Lung (tissue), 11 donors: ENCODE measurements at regions not wholly inside any gene's neighbourhood (a gene's known extent, or its start where the extent isn't known, plus 50 kb on each side); places are given as distances from the start of the nearest gene placed in this dataset.

Experiments used
- ATAC-seq: fragments of 200-7000 bp; cut with Tn5 transposase; one replicate; pipeline ENCODE4 v1.9.1; 2020; ENCODE audit warnings: moderate number of reproducible peaks; ENCODE audit not compliant: insufficient read depth, low FRiP score
- DNase-seq, 3 donors: peaks; one replicate each; pipeline ENCODE4 v3.0.0-alpha.2; 2013 to 2017
- H3K27ac ChIP-seq, 2 donors: one replicate each; pipeline ENCODE4 v1.5.1; 2013; ENCODE audit warnings: mild to moderate bottlenecking in 2 of 2, moderate library complexity in 2 of 2, control low read depth in 1 of 2, inconsistent platforms in 1 of 2, low read depth in 1 of 2, low read length in 1 of 2
- H3K27me3 ChIP-seq, 3 donors: one replicate each; pipeline ENCODE4 v1.5.1; 2013; ENCODE audit warnings: low read length in 2 of 3; ENCODE audit not compliant: control insufficient read depth in 3 of 3, insufficient read depth in 3 of 3
- H3K36me3 ChIP-seq, 4 donors: one replicate each; pipeline ENCODE4 v1.5.1; 2013; ENCODE audit warnings: low read length in 4 of 4, mild to moderate bottlenecking in 1 of 4, moderate library complexity in 1 of 4; ENCODE audit not compliant: control insufficient read depth in 4 of 4, insufficient read depth in 4 of 4
- H3K4me1 ChIP-seq, 5 donors: one replicate each; pipeline ENCODE4 v1.5.1; 2013; ENCODE audit warnings: low read length in 5 of 5, mild to moderate bottlenecking in 2 of 5, moderate library complexity in 1 of 5; ENCODE audit not compliant: control insufficient read depth in 5 of 5, insufficient read depth in 5 of 5
- H3K4me3 ChIP-seq: one replicate; pipeline ENCODE4 v1.5.1; 2013; ENCODE audit warnings: mild to moderate bottlenecking, control low read depth, moderate library complexity
- H3K9ac ChIP-seq, 2 donors: one replicate each; pipeline ENCODE4 v1.5.1; 2013; ENCODE audit warnings: low read length in 2 of 2, control low read depth in 1 of 2; ENCODE audit not compliant: insufficient read depth in 1 of 2
- H3K9me3 ChIP-seq, 4 donors: one replicate each; pipeline ENCODE4 v1.5.1; 2013; ENCODE audit warnings: low read length in 3 of 4, mild to moderate bottlenecking in 1 of 4, moderate library complexity in 1 of 4; ENCODE audit not compliant: control insufficient read depth in 4 of 4, insufficient read depth in 3 of 4
- CTCF ChIP-seq: IDR thresholded peaks from 2 replicates; pipeline ENCODE4 v1.5.1; 2012; ENCODE audit warnings: mild to moderate bottlenecking; ENCODE audit errors: control extremely low read depth, extremely low read depth
- WGBS, 2 donors: extraction: QIAGEN DNeasy Blood & Tissue Kit; methylation state at CpG; one replicate each; pipeline ENCODE4 v1.1.7; 2013; 5-methylcytosine and 5-hydroxymethylcytosine counted together
- donor health status: control.
- donor health status: control.
- donor health status: Bipolar disorder and iron deficiency.
- donor health status: healthy.
- donor health status: DM: yes; HTN: yes; CAD: no.

GRCh38 chr18:21928925-21929324 lies 188.3 kb downstream of the MIB1 start:
- H3K4me1 ChIP-seq: peaks cover 0 to 4% (median 0%) of the 10 kb centered on the region in 5 donors

GRCh38 chr18:21930177-21930576 lies 189.6 kb downstream of the MIB1 start:
- DNase-seq: peak in 1 of 3 donors; percentile 15
- peaks cover 0 to 4% (median 0%) of the 10 kb centered on the region in 5 donors for H3K4me1 ChIP-seq
- TF ChIP-seq CTCF: no peak

More at GRCh38 chr18:21928925-21929324, 188.3 kb downstream of the MIB1 start:
- no peak for ATAC-seq
- Histone ChIP-seq H3K9ac (no peak overlapping the region), H3K27me3 (no peaks in the 10 kb centered on the region), H3K27ac (no peak overlapping the region), H3K4me3 (no peak overlapping the region), H3K9me3 (no peaks in the 10 kb centered on the region), H3K36me3 (no peaks in the 10 kb centered on the region)
- no peak for DNase-seq
- no peak for TF ChIP-seq CTCF
- WGBS, 2 donors: 62 to 70% methylated on average over 4 of the region's 4 CpGs

GRCh38 chr18:21933931-21934765 lies 193.6 kb downstream of the MIB1 start:
- ATAC-seq: no peak
- Histone ChIP-seq H3K27ac (no peak overlapping the region), H3K27me3 (no peaks in the 10 kb centered on the region), H3K36me3 (no peaks in the 10 kb centered on the region), H3K9me3 (no peaks in the 10 kb centered on the region), H3K9ac (no peak overlapping the region), H3K4me3 (no peak overlapping the region), H3K4me1 (no peaks in the 10 kb centered on the region)
- WGBS, 2 donors: 86 to 89% methylated on average over 10 of the region's 10 CpGs
- TF ChIP-seq CTCF: no peak
- no peak for DNase-seq

More at GRCh38 chr18:21930177-21930576, 189.6 kb downstream of the MIB1 start:
- no peak overlapping the region for H3K4me3 ChIP-seq
- H3K9me3 ChIP-seq: no peaks in the 10 kb centered on the region
- ATAC-seq: no peak
- no peak overlapping the region for H3K9ac ChIP-seq
- 66 to 78% methylated on average over 6 of the region's 6 CpGs for WGBS, 2 donors
- H3K27me3 ChIP-seq: no peaks in the 10 kb centered on the region
- H3K27ac ChIP-seq: no peak overlapping the region
- H3K36me3 ChIP-seq: no peaks in the 10 kb centered on the region

GRCh38 chr18:21934766-21935015 lies 194.1 kb downstream of the MIB1 start:
- Histone ChIP-seq H3K36me3 (no peaks in the 10 kb centered on the region), H3K27ac (no peak overlapping the region), H3K27me3 (no peaks in the 10 kb centered on the region), H3K4me1 (no peaks in the 10 kb centered on the region), H3K9me3 (no peaks in the 10 kb centered on the region), H3K4me3 (no peak overlapping the region), H3K9ac (no peak overlapping the region)
- ATAC-seq (no peak), DNase-seq (no peak)
- no peak for TF ChIP-seq CTCF
- 62 to 90% methylated on average over 4 of the region's 4 CpGs for WGBS, 2 donors
